Liver (tissue), 8 donors: ENCODE measurements at regions not wholly inside any gene's neighbourhood (a gene's known extent, or its start where the extent isn't known, plus 50 kb on each side); places are given as distances from the start of the nearest gene placed in this dataset.

Experiments used
- DNase-seq: peaks from one replicate; pipeline ENCODE4 v3.0.0-alpha.2; 2017; ENCODE audit warnings: low spot score
- H3K27ac ChIP-seq, 2 donors: one replicate each; pipeline ENCODE4 v1.7.0; 2013; ENCODE audit warnings: inconsistent platforms in 2 of 2, low read length in 2 of 2, control low read depth in 1 of 2, low read depth in 1 of 2, mild to moderate bottlenecking in 1 of 2
- H3K27me3 ChIP-seq, 4 donors: one replicate each; pipeline versions ENCODE4 v1.6.1 to v1.7.0; 2013; ENCODE audit warnings: low read length in 3 of 4, inconsistent platforms in 1 of 4, mild to moderate bottlenecking in 1 of 4, moderate library complexity in 1 of 4; ENCODE audit not compliant: control insufficient read depth in 4 of 4, insufficient read depth in 4 of 4
- H3K36me3 ChIP-seq, 4 donors: one replicate each; pipeline versions ENCODE4 v1.6.1 to v1.7.0; 2013; ENCODE audit warnings: low read length in 3 of 4, mild to moderate bottlenecking in 3 of 4, low read depth in 1 of 4, moderate library complexity in 1 of 4; ENCODE audit not compliant: control insufficient read depth in 4 of 4, insufficient read depth in 3 of 4
- H3K4me1 ChIP-seq, 4 donors: one replicate each; pipeline versions ENCODE4 v1.6.1 to v1.7.0; 2013; ENCODE audit warnings: low read length in 3 of 4, mild to moderate bottlenecking in 3 of 4, moderate library complexity in 1 of 4; ENCODE audit not compliant: control insufficient read depth in 4 of 4, insufficient read depth in 4 of 4
- H3K4me3 ChIP-seq, 3 donors: one replicate each; pipeline versions ENCODE4 v1.6.1 to v1.7.0; 2013; ENCODE audit warnings: low read length in 3 of 3, control low read depth in 1 of 3, low read depth in 1 of 3, mild to moderate bottlenecking in 1 of 3
- H3K9ac ChIP-seq, 2 donors: one replicate each; pipeline ENCODE4 v1.7.0; 2013; ENCODE audit warnings: low read length in 2 of 2, mild to moderate bottlenecking in 2 of 2, moderate library complexity in 2 of 2, control low read depth in 1 of 2, low read depth in 1 of 2
- H3K9me3 ChIP-seq, 4 donors: one replicate each; pipeline versions ENCODE4 v1.6.1 to v1.7.0; 2013; ENCODE audit warnings: low read length in 3 of 4; ENCODE audit not compliant: control insufficient read depth in 4 of 4
- ATF3 ChIP-seq: IDR thresholded peaks from 2 replicates; pipeline ENCODE4 v1.6.1; 2016; ENCODE audit warnings: antibody characterized with exemption
- EGR1 ChIP-seq, 2 donors: IDR thresholded peaks; 2 replicates each; pipeline ENCODE4 v1.6.1; 2016 to 2018; ENCODE audit warnings: antibody characterized with exemption in 2 of 2, low read depth in 2 of 2
- FOXA1 ChIP-seq: IDR thresholded peaks from 2 replicates; pipeline ENCODE4 v1.6.1; 2016; ENCODE audit warnings: antibody characterized with exemption
- GABPA ChIP-seq, 2 donors: IDR thresholded peaks in 1 of 2; conservative IDR thresholded peaks in 1 of 2; 2 replicates each; pipeline ENCODE4 v1.6.1; 2016; ENCODE audit warnings: antibody characterized with exemption in 2 of 2, mild to moderate bottlenecking in 1 of 2, moderate library complexity in 1 of 2
- HNF4A ChIP-seq, 2 donors: conservative IDR thresholded peaks; 2 replicates each; pipeline ENCODE4 v1.6.1; 2016; ENCODE audit warnings: antibody characterized with exemption in 2 of 2, mild to moderate bottlenecking in 2 of 2
- HNF4G ChIP-seq: IDR thresholded peaks from 2 replicates; pipeline ENCODE4 v1.6.1; 2016; ENCODE audit warnings: antibody characterized with exemption
- MAX ChIP-seq: IDR thresholded peaks from 2 replicates; pipeline ENCODE4 v1.6.1; 2016; ENCODE audit warnings: antibody characterized with exemption
- NR2F2 ChIP-seq: IDR thresholded peaks from 2 replicates; pipeline ENCODE4 v1.6.1; 2016; ENCODE audit warnings: antibody characterized with exemption
- RAD21 ChIP-seq, 2 donors: IDR thresholded peaks; 2 replicates each; pipeline ENCODE4 v1.6.1; 2016; ENCODE audit warnings: antibody characterized with exemption in 2 of 2, mild to moderate bottlenecking in 2 of 2
- REST ChIP-seq: IDR thresholded peaks from 2 replicates; pipeline ENCODE4 v1.6.1; 2016; ENCODE audit warnings: antibody characterized with exemption, mild to moderate bottlenecking
- RXRA ChIP-seq, 2 donors: IDR thresholded peaks; 2 replicates each; pipeline ENCODE4 v1.6.1; 2017 to 2018; ENCODE audit warnings: antibody characterized with exemption in 2 of 2, mild to moderate bottlenecking in 1 of 2
- SP1 ChIP-seq: IDR thresholded peaks from 2 replicates; pipeline ENCODE4 v1.6.1; 2018; ENCODE audit warnings: antibody characterized with exemption, mild to moderate bottlenecking
- TAF1 ChIP-seq: conservative IDR thresholded peaks from 2 replicates; pipeline ENCODE4 v1.6.1; 2016; ENCODE audit warnings: antibody characterized with exemption, mild to moderate bottlenecking
- YY1 ChIP-seq: IDR thresholded peaks from 2 replicates; pipeline ENCODE4 v1.6.1; 2016; ENCODE audit warnings: antibody characterized with exemption, mild to moderate bottlenecking
- ZBTB33 ChIP-seq: IDR thresholded peaks from 2 replicates; pipeline ENCODE4 v1.6.1; 2016; ENCODE audit warnings: antibody characterized with exemption
- WGBS: extraction: QIAGEN DNeasy Blood & Tissue Kit; methylation state at CpG from one replicate; pipeline ENCODE4 v1.1.7; 2013; 5-methylcytosine and 5-hydroxymethylcytosine counted together
- TF ChIP-seq, protein P1 (sequence below): fragments of 150-350 bp; IDR thresholded peaks from 2 replicates; pipeline ENCODE4 v1.5.1; 2017; ENCODE audit warnings: improper control_type of control experiment, low read depth, low read length; ENCODE audit not compliant: missing input control
- donor health status: healthy.
- donor health status: healthy.
- donor health status: healthy.
- donor health status: healthy.
- donor health status: healthy.

DNA sequence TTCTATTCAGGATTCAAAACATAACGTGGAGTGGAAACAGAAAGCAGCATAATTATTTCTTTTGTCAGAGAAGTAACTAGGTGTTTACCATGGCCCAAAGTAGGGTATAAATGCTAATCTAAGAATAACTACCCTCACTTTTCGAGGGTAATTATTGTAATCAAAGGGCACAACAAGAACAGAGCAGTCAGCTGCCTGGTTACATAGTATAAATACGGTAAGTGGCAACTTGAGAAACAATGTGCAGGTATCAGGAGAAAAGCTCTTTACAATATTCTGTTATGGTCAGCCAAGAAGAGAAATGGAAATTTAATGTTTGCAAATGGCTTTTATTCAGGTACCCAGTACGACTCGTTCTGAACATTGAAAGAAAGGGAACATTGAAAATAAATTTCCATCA lies 242.0 kb upstream of the NPY start:
- WGBS = 86% methylated on average over 5 of the region's 5 CpGs
- Histone ChIP-seq H3K27ac (no peak overlapping the region), H3K4me1 (no peaks in the 10 kb centered on the region)

DNA sequence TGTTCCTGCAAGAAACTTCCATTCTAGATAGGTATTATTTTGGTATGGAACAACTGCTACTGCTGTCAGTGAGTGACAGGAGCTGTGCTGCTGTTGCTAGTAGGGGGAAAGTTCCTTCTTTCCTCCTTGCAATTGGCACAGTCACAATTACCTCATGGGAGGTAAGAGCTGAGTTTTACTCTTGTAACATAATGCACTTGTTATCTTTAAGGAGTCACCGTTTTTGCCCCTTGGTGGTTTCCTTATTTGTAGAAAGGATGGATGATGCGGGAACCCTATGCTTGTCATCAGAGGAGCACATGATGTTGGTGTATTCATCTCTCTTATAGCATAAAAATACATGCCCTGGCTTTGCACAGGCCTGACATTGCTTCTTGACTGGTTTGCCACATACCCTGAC lies 234.7 kb upstream of the NPY start:
- 71% methylated on average over 2 of the region's 2 CpGs for WGBS
- H3K4me3 ChIP-seq = no peak overlapping the region
- no peak overlapping the region for H3K27ac ChIP-seq
- no peak for TF ChIP-seq FOXA1
- no peak for TF ChIP-seq EGR1 (IDR thresholded peaks at IDR 0.05; ENCODE audit: low read depth in 2 of 2)
- TF ChIP-seq MAX = no peak
- TF ChIP-seq, protein P1, sequence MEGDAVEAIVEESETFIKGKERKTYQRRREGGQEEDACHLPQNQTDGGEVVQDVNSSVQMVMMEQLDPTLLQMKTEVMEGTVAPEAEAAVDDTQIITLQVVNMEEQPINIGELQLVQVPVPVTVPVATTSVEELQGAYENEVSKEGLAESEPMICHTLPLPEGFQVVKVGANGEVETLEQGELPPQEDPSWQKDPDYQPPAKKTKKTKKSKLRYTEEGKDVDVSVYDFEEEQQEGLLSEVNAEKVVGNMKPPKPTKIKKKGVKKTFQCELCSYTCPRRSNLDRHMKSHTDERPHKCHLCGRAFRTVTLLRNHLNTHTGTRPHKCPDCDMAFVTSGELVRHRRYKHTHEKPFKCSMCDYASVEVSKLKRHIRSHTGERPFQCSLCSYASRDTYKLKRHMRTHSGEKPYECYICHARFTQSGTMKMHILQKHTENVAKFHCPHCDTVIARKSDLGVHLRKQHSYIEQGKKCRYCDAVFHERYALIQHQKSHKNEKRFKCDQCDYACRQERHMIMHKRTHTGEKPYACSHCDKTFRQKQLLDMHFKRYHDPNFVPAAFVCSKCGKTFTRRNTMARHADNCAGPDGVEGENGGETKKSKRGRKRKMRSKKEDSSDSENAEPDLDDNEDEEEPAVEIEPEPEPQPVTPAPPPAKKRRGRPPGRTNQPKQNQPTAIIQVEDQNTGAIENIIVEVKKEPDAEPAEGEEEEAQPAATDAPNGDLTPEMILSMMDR = no peak
- TF ChIP-seq REST = no peak
- TF ChIP-seq HNF4G = no peak
- TF ChIP-seq ZBTB33 = no peak
- no peak for TF ChIP-seq ATF3
- TF ChIP-seq RAD21 (IDR thresholded peaks at IDR 0.05) = no peak
- no peak for TF ChIP-seq NR2F2
- no peak for TF ChIP-seq GABPA (IDR thresholded peaks at IDR 0.05 in 1 of 2, conservative IDR thresholded peaks at IDR 0.05 in 1 of 2)
- no peak for TF ChIP-seq SP1
- no peak for TF ChIP-seq TAF1
- TF ChIP-seq HNF4A (conservative IDR thresholded peaks at IDR 0.05) = no peak
- no peak for TF ChIP-seq YY1
- H3K27me3 ChIP-seq = peaks cover 0 to 2% (median 0%) of the 10 kb centered on the region in 4 donors
- no peaks in the 10 kb centered on the region for H3K9me3 ChIP-seq
- no peak for DNase-seq
- no peak overlapping the region for H3K9ac ChIP-seq
- H3K4me1 ChIP-seq = no peaks in the 10 kb centered on the region
- no peaks in the 10 kb centered on the region for H3K36me3 ChIP-seq

More for the DNA sequence above, 242.0 kb upstream of the NPY start:
- Histone ChIP-seq H3K4me3 (no peak overlapping the region), H3K36me3 (no peaks in the 10 kb centered on the region), H3K27me3 (no peaks in the 10 kb centered on the region), H3K9me3 (no peaks in the 10 kb centered on the region), H3K9ac (no peak overlapping the region)
- TF ChIP-seq MAX = no peak
- no peak for TF ChIP-seq NR2F2
- TF ChIP-seq RXRA (IDR thresholded peaks at IDR 0.05) = no peak
- TF ChIP-seq, protein P1 = no peak
- no peak for TF ChIP-seq HNF4G
- no peak for TF ChIP-seq RAD21 (IDR thresholded peaks at IDR 0.05)
- TF ChIP-seq FOXA1 = no peak
- DNase-seq = no peak
